Endothelial cell of umbilical vein (primary cell): ENCODE measurements at regions not wholly inside any gene's neighbourhood (a gene's known extent, or its start where the extent isn't known, plus 50 kb on each side); places are given as distances from the start of the nearest gene placed in this dataset.

ENCODE experiments used
- BruUV-seq: library from RNA; stranded (reverse); fragments of 400-500 nt; replicated peaks from 2 replicates; lab custom pipeline; 2021; lab: Mats Ljungman, UMichigan
- CTCF ChIA-PET: fragments of 300-600, 350-600 bp; sonication (Branson Sonifier 250); formaldehyde crosslinking; loops from one replicate; lab custom pipeline; 2021; ENCODE audit warnings: antibody characterized with exemption, inconsistent platforms; lab: Charles Lee
- POLR2A ChIA-PET: fragments of 300-600, 350-600 bp; sonication (Branson Sonifier 250); formaldehyde crosslinking; loops from one replicate; lab custom pipeline; 2021; ENCODE audit warnings: antibody characterized with exemption, inconsistent platforms; lab: Charles Lee
- DNase-seq: peaks from one replicate; pipeline ENCODE4 v3.0.0-alpha.2; 2011; ENCODE audit warnings: low read depth, low spot score
- FAIRE-seq: peaks from 2 replicates; lab custom pipeline; 2011; peaks lifted over from hg19 to GRCh38; lab: Jason Lieb, UNC
- H2AFZ ChIP-seq: 2 replicates; pipeline ENCODE4 v1.6.0; 2012; ENCODE audit warnings: low read depth, low read length, control low read depth, inconsistent platforms
- H3K27ac ChIP-seq: 2 replicates; pipeline ENCODE4 v1.5.1; 2011; ENCODE audit warnings: low read depth, mild to moderate bottlenecking, control low read depth, low read length, moderate library complexity; ENCODE audit not compliant: insufficient read depth
- H3K27me3 ChIP-seq, 2 experiments: 2 replicates each; pipeline versions ENCODE4 v1.6.0 to v1.6.1; 2011; ENCODE audit warnings: low read length in 2 of 2, mixed read lengths in 1 of 2; ENCODE audit not compliant: control insufficient read depth in 2 of 2, insufficient read depth in 2 of 2
- H3K36me3 ChIP-seq, 2 experiments: 2 replicates in 1 of 2; 3 replicates in 1 of 2; pipeline ENCODE4 v1.5.1; 2011; ENCODE audit warnings: low read length in 2 of 2, mild to moderate bottlenecking in 1 of 2, moderate library complexity in 1 of 2; ENCODE audit not compliant: control insufficient read depth in 2 of 2, insufficient read depth in 2 of 2; ENCODE audit errors: extremely low read depth in 1 of 2
- H3K4me1 ChIP-seq: 3 replicates; pipeline ENCODE4 v1.5.1; 2011; ENCODE audit warnings: mild to moderate bottlenecking, low read length; ENCODE audit not compliant: control insufficient read depth, insufficient read depth; ENCODE audit errors: extremely low read depth
- H3K4me2 ChIP-seq: 2 replicates; pipeline ENCODE4 v1.6.1; 2011; ENCODE audit warnings: low read length, control low read depth, mixed read lengths; ENCODE audit not compliant: insufficient read depth
- H3K4me3 ChIP-seq, 3 experiments: fragments of 200-600 bp in 1 of 3; sonication (generic), shearing (Covaris generic) in 1 of 3; replicated peaks in 1 of 3; 2 replicates each; pipeline ENCODE4 v1.5.1; 2011 to 2016; ENCODE audit warnings: control low read depth in 3 of 3, low read length in 3 of 3, mild to moderate bottlenecking in 2 of 3, inconsistent platforms in 1 of 3, low read depth in 1 of 3, moderate library complexity in 1 of 3; ENCODE audit not compliant: insufficient read depth in 1 of 3
- H3K79me2 ChIP-seq: 2 replicates; pipeline ENCODE4 v1.6.0; 2012; ENCODE audit warnings: low read length, inconsistent platforms; ENCODE audit not compliant: control insufficient read depth, insufficient read depth
- H3K9ac ChIP-seq: replicated peaks from 2 replicates; pipeline ENCODE3; 2011; ENCODE audit warnings: low read length, control low read depth; ENCODE audit not compliant: insufficient read depth; ENCODE audit errors: extremely low read depth
- H3K9me1 ChIP-seq: replicated peaks from 3 replicates; pipeline ENCODE4 v1.6.0; 2011; ENCODE audit warnings: mild to moderate bottlenecking, low read length; ENCODE audit not compliant: control insufficient read depth, insufficient read depth; ENCODE audit errors: extremely low read depth
- H3K9me3 ChIP-seq: replicated peaks from 2 replicates; pipeline ENCODE4 v1.5.1; 2012; ENCODE audit warnings: low read length, inconsistent platforms; ENCODE audit not compliant: control insufficient read depth, insufficient read depth
- H4K20me1 ChIP-seq: replicated peaks from 2 replicates; pipeline ENCODE3; 2011; ENCODE audit warnings: mild to moderate bottlenecking, low read length; ENCODE audit not compliant: control insufficient read depth, insufficient read depth; ENCODE audit errors: extremely low read depth
- GATA2 ChIP-seq: IDR thresholded peaks from 2 replicates; pipeline ENCODE4 v1.7.0; 2011; ENCODE audit warnings: low read depth, mild to moderate bottlenecking, moderate library complexity, mixed read lengths, low read length; ENCODE audit not compliant: insufficient read length, insufficient read depth
- JUN ChIP-seq: IDR thresholded peaks from 2 replicates; pipeline ENCODE4 v1.6.1; 2011; ENCODE audit warnings: borderline replicate concordance, low read depth; ENCODE audit not compliant: insufficient read length, insufficient read depth
- MYC ChIP-seq: IDR thresholded peaks from one replicate; pipeline ENCODE4 v1.6.1; 2011; ENCODE audit warnings: mild to moderate bottlenecking, low read depth, low read length
- POLR2A ChIP-seq: IDR thresholded peaks from 2 replicates; pipeline ENCODE4 v1.6.1; 2012; ENCODE audit warnings: low read depth, mild to moderate bottlenecking, control low read depth, low read length
- POLR2AphosphoS5 ChIP-seq: IDR thresholded peaks from 2 replicates; pipeline ENCODE4 v1.6.1; 2012; ENCODE audit warnings: low read depth, mild to moderate bottlenecking, control low read depth, low read length, moderate library complexity; ENCODE audit not compliant: insufficient read depth
- dilution Hi-C: fragments of 300-500 bp; cut with MboI; formaldehyde crosslinking; loops from one replicate; pipeline ENCODE4 v1.15.0; 2019; ENCODE audit warnings: low sequenced_read_pairs; ENCODE audit not compliant: extremely low pct_ligation_motif_present
- intact Hi-C: fragments of 100-400 bp; cut with micrococcal nuclease; formaldehyde crosslinking; loops from one replicate; pipeline ENCODE4 v1.10.0; 2022
- TF ChIP-seq, protein P1 (sequence below), 2 donors: IDR thresholded peaks; 1 replicate in 1 of 2; 2 replicates in 1 of 2; pipeline ENCODE4 v1.5.1; 2011; ENCODE audit warnings: low read length in 2 of 2, mild to moderate bottlenecking in 2 of 2, moderate library complexity in 2 of 2, control low read depth in 1 of 2, inconsistent platforms in 1 of 2, low read depth in 1 of 2; ENCODE audit not compliant: insufficient read depth in 1 of 2; ENCODE audit errors: extremely low read depth in 1 of 2

GRCh38 chr4:27090406-27090805 is 229.8 kb downstream of the STIM2 start:
- DNase-seq (no peak), FAIRE-seq (no peak)
- Histone ChIP-seq H3K79me2 (no peaks in the 10 kb centered on the region), H3K9ac (no peak overlapping the region), H3K27ac (no peak overlapping the region), H4K20me1 (no peaks in the 10 kb centered on the region), H3K4me1 (no peaks in the 10 kb centered on the region), H3K4me2 (no peak overlapping the region), H3K27me3 (peaks cover 2% of the 10 kb centered on the region in 2 experiments), H2AFZ (no peak overlapping the region), H3K36me3 (no peaks in the 10 kb centered on the region), H3K9me3 (no peaks in the 10 kb centered on the region), H3K9me1 (no peaks in the 10 kb centered on the region), H3K4me3 (no peak overlapping the region)
- POLR2A ChIA-PET: no interaction called here
- CTCF ChIA-PET: no interaction called here
- TF ChIP-seq POLR2AphosphoS5: no peak
- TF ChIP-seq POLR2A: no peak
- TF ChIP-seq GATA2: no peak
- TF ChIP-seq, protein P1, sequence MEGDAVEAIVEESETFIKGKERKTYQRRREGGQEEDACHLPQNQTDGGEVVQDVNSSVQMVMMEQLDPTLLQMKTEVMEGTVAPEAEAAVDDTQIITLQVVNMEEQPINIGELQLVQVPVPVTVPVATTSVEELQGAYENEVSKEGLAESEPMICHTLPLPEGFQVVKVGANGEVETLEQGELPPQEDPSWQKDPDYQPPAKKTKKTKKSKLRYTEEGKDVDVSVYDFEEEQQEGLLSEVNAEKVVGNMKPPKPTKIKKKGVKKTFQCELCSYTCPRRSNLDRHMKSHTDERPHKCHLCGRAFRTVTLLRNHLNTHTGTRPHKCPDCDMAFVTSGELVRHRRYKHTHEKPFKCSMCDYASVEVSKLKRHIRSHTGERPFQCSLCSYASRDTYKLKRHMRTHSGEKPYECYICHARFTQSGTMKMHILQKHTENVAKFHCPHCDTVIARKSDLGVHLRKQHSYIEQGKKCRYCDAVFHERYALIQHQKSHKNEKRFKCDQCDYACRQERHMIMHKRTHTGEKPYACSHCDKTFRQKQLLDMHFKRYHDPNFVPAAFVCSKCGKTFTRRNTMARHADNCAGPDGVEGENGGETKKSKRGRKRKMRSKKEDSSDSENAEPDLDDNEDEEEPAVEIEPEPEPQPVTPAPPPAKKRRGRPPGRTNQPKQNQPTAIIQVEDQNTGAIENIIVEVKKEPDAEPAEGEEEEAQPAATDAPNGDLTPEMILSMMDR (IDR thresholded peaks at IDR 0.05; ENCODE audit: extremely low read depth in 1 of 2, insufficient read depth in 1 of 2, low read depth in 1 of 2, low read length in 2 of 2): no peak
- no peak for TF ChIP-seq JUN
- no peak for TF ChIP-seq MYC
- no TSS peak for BruUV-seq
- intact Hi-C loops: no loop called here
- dilution Hi-C loops: no loop called here

DNA sequence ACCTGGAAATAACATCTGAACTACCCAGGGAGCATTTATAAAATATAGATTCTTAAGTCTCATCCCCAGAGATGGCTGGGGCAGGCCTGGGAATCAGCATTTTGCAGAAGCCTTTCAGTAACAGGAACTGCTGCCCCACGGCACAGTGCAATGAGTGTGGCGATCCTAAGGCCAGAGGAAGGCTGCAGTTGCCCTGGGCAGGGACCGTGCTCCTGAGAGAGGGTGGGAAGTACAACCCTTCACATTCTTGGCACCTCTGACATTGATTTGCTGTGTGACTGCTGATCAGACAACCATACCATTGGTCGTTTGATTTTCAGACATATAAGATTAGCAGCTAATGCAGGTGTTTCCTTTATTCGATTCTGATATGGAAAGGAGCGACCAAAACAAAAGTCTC is 233.6 kb downstream of the STIM2 start:
- DNase-seq: no peak
- H3K27ac ChIP-seq: no peak overlapping the region
- H2AFZ ChIP-seq: no peak overlapping the region
- no peaks in the 10 kb centered on the region for H3K4me1 ChIP-seq
- H3K9me1 ChIP-seq: no peaks in the 10 kb centered on the region
- intact Hi-C loops: no loop called here
- no peak overlapping the region for H3K9ac ChIP-seq
- POLR2A ChIA-PET: no interaction called here
- TF ChIP-seq JUN (no peak), GATA2 (no peak)
- BruUV-seq: no TSS peak
- dilution Hi-C loops: no loop called here
- CTCF ChIA-PET: no interaction called here
- H3K4me3 ChIP-seq: no peak overlapping the region
- no peaks in the 10 kb centered on the region for H3K27me3 ChIP-seq
- H3K4me2 ChIP-seq: no peak overlapping the region
- H3K79me2 ChIP-seq: no peaks in the 10 kb centered on the region
- no peaks in the 10 kb centered on the region for H3K36me3 ChIP-seq
- FAIRE-seq: no peak
- no peaks in the 10 kb centered on the region for H3K9me3 ChIP-seq
- H4K20me1 ChIP-seq: no peaks in the 10 kb centered on the region
